ENCODE measurements at regions not wholly inside any gene's neighbourhood (a gene's known extent, or its start where the extent isn't known, plus 50 kb on each side); places are given as distances from the start of the nearest gene placed in this dataset.

DNA sequence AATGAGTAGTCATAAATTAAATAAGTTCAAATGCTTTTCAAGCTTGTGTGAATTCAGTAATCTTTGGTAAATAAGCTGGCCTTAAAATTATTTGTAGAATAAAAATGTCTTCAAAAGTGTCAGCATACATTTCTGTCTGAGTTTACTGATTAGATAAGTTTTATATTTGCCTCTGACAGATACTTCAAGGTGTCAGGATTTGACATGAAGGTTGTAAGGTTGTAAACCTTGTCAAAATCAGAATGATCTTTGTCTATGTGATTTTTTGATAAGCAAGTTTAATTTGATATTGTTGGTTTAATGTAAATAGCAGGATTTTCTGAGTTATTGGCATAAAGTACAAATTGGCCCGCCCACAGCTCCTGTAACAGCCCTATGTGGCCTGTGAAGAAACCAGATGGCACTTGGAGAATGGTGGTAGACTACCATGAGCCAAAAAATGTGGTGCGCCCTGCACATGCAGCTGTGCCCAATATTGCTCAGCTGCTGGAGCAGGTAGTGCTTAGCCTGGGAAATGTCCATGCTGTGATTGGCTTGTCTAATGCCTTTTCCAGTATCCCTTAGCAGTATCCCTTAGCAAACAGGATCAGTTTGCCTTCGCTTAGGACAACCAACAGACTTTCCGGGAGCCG is 188.0 kb upstream of the SPHKAP start:
- TF ChIP-seq, protein P1, sequence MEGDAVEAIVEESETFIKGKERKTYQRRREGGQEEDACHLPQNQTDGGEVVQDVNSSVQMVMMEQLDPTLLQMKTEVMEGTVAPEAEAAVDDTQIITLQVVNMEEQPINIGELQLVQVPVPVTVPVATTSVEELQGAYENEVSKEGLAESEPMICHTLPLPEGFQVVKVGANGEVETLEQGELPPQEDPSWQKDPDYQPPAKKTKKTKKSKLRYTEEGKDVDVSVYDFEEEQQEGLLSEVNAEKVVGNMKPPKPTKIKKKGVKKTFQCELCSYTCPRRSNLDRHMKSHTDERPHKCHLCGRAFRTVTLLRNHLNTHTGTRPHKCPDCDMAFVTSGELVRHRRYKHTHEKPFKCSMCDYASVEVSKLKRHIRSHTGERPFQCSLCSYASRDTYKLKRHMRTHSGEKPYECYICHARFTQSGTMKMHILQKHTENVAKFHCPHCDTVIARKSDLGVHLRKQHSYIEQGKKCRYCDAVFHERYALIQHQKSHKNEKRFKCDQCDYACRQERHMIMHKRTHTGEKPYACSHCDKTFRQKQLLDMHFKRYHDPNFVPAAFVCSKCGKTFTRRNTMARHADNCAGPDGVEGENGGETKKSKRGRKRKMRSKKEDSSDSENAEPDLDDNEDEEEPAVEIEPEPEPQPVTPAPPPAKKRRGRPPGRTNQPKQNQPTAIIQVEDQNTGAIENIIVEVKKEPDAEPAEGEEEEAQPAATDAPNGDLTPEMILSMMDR (IDR thresholded peaks at IDR 0.05), result no peak
- no peak for TF ChIP-seq POLR2A (IDR thresholded peaks at IDR 0.05)

Data from Peyer's patch (tissue), 4 donors.